Ovary (tissue), 7 donors: ENCODE measurements at regions not wholly inside any gene's neighbourhood (a gene's known extent, or its start where the extent isn't known, plus 50 kb on each side); places are given as distances from the start of the nearest gene placed in this dataset.

Source experiments
- DNase-seq, 5 donors: peaks; one replicate each; pipeline ENCODE4 v3.0.0-alpha.2; 2019 to 2020
- H3K27ac ChIP-seq, 2 donors: fragments of 200-600 bp; one replicate each; pipeline versions ENCODE4 v1.5.1 to v1.8.0; 2019 to 2022
- H3K27me3 ChIP-seq: fragments of 200-600 bp; one replicate; pipeline ENCODE4 v1.8.0; 2022
- H3K36me3 ChIP-seq: fragments of 200-600 bp; sonication (generic); one replicate; pipeline ENCODE4 v1.5.1; 2019
- H3K4me1 ChIP-seq: one replicate; pipeline ENCODE4 v1.8.1; 2013; ENCODE audit warnings: mild to moderate bottlenecking, moderate library complexity; ENCODE audit not compliant: insufficient read depth
- H3K4me3 ChIP-seq: fragments of 200-600 bp; sonication (generic); one replicate; pipeline ENCODE4 v1.5.1; 2017
- H3K9me3 ChIP-seq, 2 donors: fragments of 200-600 bp in 1 of 2; sonication (generic) in 1 of 2; one replicate each; pipeline versions ENCODE4 v1.5.1 to v1.8.1; 2013 to 2019; ENCODE audit warnings: mild to moderate bottlenecking in 1 of 2, moderate library complexity in 1 of 2
- CTCF ChIP-seq, 3 donors: fragments of 450-650 bp in 2 of 3; fragments of 200-600 bp in 1 of 3; IDR thresholded peaks; one replicate each; pipeline versions ENCODE4 v1.5.1 to v1.8.0; 2016 to 2022; ENCODE audit warnings: antibody characterized with exemption in 3 of 3, mild to moderate bottlenecking in 1 of 3
- EP300 ChIP-seq: sonication (generic); formaldehyde crosslinking; IDR thresholded peaks from one replicate; pipeline ENCODE4 v1.6.1; 2017; ENCODE audit warnings: antibody characterized with exemption
- POLR2A ChIP-seq: fragments of 450-650 bp; IDR thresholded peaks from one replicate; pipeline ENCODE4 v1.6.1; 2017; ENCODE audit warnings: antibody characterized with exemption, mild to moderate bottlenecking, moderate library complexity
- WGBS, 3 donors: extraction: QIAGEN DNeasy Blood & Tissue Kit in 1 of 3; methylation state at CpG; one replicate each; pipeline versions ENCODE4 v1.1.5 to v1.1.7; 2013 to 2017; 5-methylcytosine and 5-hydroxymethylcytosine counted together
- intact Hi-C, 4 donors: fragments of 100-400 bp; cut with DNase I; formaldehyde crosslinking; loops; one replicate each; pipeline versions ENCODE4 v1.11.0 to v1.15.1; 2022 to 2023
- donor health status: DM: no; HTN: no; CAD: no; lungs with moderate emphysema.
- donor health status: DM: no; HTN: no; CAD: no.
- donor health status: Bipolar disorder and iron deficiency.
- donor health status: DM: no; HTN: no; CAD: no.
- donor health status: DM: yes; HTN: yes; CAD: no.

- H3K9me3 ChIP-seq, result no peaks in the 10 kb centered on the region
- no peaks in the 10 kb centered on the region for H3K36me3 ChIP-seq
- no peaks in the 10 kb centered on the region for H3K4me1 ChIP-seq
- no peak overlapping the region for H3K4me3 ChIP-seq
- intact Hi-C loops, result no loop called here
- H3K27ac ChIP-seq, result no peak overlapping the region
- no peaks in the 10 kb centered on the region for H3K27me3 ChIP-seq
- TF ChIP-seq POLR2A (no peak), CTCF (IDR thresholded peaks at IDR 0.05) (no peak), EP300 (no peak)
- DNase-seq, result no peak
- 89 to 96% (median 91%) methylated on average over 1 of the region's 1 CpG for WGBS, 3 donors
These were observed 970.2 kb downstream of the PLOD2 start for GRCh38 chr3:145190761-145191160.

GRCh38 chr3:145191543-145191942 lies 969.4 kb downstream of the PLOD2 start:
- intact Hi-C loops, result no loop called here
- TF ChIP-seq EP300 (no peak), POLR2A (no peak), CTCF (IDR thresholded peaks at IDR 0.05) (no peak)
- Histone ChIP-seq H3K27ac (no peak overlapping the region), H3K36me3 (no peaks in the 10 kb centered on the region), H3K4me3 (no peak overlapping the region), H3K9me3 (no peaks in the 10 kb centered on the region), H3K4me1 (no peaks in the 10 kb centered on the region), H3K27me3 (no peaks in the 10 kb centered on the region)
- 77 to 79% (median 78%) methylated on average over 1 of the region's 1 CpG for WGBS, 3 donors
- no peak for DNase-seq

- intact Hi-C loops, result no loop called here
- Histone ChIP-seq H3K27ac (no peak overlapping the region), H3K36me3 (no peaks in the 10 kb centered on the region), H3K27me3 (no peaks in the 10 kb centered on the region), H3K4me1 (no peaks in the 10 kb centered on the region), H3K9me3 (no peaks in the 10 kb centered on the region), H3K4me3 (no peak overlapping the region)
- DNase-seq, result no peak
- 29 to 55% (median 46%) methylated on average over 1 of the region's 1 CpG for WGBS, 3 donors
- TF ChIP-seq EP300 (no peak), POLR2A (no peak), CTCF (IDR thresholded peaks at IDR 0.05) (no peak)
These were observed 963.7 kb downstream of the PLOD2 start for GRCh38 chr3:145197051-145197820.

- TF ChIP-seq CTCF (IDR thresholded peaks at IDR 0.05) (no peak), EP300 (no peak), POLR2A (no peak)
- no peak overlapping the region for H3K4me3 ChIP-seq
- no peak for DNase-seq
- 95 to 100% (median 96%) methylated on average over 1 of the region's 1 CpG for WGBS, 3 donors
- H3K27ac ChIP-seq, result no peak overlapping the region
- no peaks in the 10 kb centered on the region for H3K36me3 ChIP-seq
- no peaks in the 10 kb centered on the region for H3K4me1 ChIP-seq
- no peaks in the 10 kb centered on the region for H3K27me3 ChIP-seq
- no peaks in the 10 kb centered on the region for H3K9me3 ChIP-seq
- intact Hi-C loops, result no loop called here
These were observed 963.2 kb downstream of the PLOD2 start for GRCh38 chr3:145197821-145198220.
